Epithelial cell of esophagus (primary cell): ENCODE measurements at regions not wholly inside any gene's neighbourhood (a gene's known extent, or its start where the extent isn't known, plus 50 kb on each side); places are given as distances from the start of the nearest gene placed in this dataset.

Source experiments
- DNase-seq: peaks from one replicate; pipeline ENCODE4 v3.0.0; 2010; ENCODE audit warnings: low read depth
- H3K4me3 ChIP-seq: 2 replicates; pipeline ENCODE4 v1.5.1; 2011; ENCODE audit warnings: mild to moderate bottlenecking, low read length, control low read depth
- CTCF ChIP-seq: IDR thresholded peaks from 2 replicates; pipeline ENCODE4 v1.5.1; 2011; ENCODE audit warnings: low read depth, mild to moderate bottlenecking, low read length, control low read depth, inconsistent platforms; ENCODE audit not compliant: insufficient read depth; ENCODE audit errors: missing control alignments

DNA sequence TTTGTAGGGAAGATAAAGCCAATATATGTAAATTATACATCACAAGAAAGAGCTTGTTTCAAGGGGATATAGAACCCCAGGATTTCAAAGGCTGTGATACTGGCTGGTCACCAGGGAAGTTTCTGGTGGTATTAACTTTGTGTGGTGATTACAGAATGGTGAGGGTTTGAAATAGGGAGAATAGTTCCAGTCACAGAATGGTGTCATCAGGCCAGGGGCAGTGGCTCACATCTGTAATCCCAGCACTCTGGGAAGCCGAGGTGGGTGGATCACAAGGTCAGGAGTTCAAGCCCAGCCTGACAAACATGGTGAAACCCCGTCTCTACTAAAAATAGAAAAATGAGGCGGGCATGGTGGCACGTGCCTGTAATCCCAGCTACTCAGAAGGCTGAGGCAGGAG, 183.8 kb upstream of the XYLT1 start:
- TF ChIP-seq CTCF: no peak
- DNase-seq: no peak
- H3K4me3 ChIP-seq: no peak overlapping the region

DNA sequence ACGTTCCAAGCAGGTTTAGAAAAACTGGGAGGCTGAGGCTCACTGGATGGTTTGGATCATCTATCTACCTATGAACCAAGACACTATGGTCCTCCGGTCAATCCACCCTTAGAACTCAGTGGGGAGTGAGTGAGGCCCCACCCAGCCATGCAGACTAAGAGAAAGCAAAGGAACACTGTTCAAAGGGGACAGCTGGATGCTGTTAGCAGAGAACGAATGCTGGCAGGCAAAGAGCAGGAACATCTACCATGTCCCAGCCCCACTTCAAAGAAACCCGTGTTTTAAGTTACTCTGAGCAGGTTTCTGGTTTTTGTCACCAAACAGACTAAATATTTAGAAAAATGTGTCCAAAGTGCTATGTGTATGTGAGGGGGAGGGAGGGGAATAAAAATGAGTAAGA, 183.4 kb upstream of the XYLT1 start:
- H3K4me3 ChIP-seq: no peak overlapping the region
- no peak for TF ChIP-seq CTCF
- no peak for DNase-seq

- no peak for DNase-seq
- no peak for TF ChIP-seq CTCF
- H3K4me3 ChIP-seq: no peak overlapping the region
These were observed 177.4 kb upstream of the XYLT1 start for GRCh38 chr16:17647879-17648872.

DNA sequence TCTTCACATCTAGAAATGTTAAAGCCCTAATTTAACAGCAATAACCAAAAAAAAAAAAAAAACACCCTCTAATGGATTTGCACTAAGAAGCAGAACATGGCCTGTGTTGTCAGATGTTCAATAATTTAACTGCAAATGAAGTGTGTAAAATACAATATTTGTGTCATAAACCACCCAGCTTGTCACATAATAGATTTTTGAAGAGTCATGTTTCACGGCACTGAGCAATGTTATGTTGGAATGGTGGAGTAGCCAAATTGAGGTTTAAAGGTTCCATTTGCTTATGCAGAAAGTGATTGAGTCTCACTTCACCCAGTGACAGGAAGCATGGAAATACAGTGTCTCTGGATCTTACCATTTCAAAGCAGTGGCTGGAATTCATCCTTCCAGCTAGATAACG, 173.2 kb upstream of the XYLT1 start:
- no peak overlapping the region for H3K4me3 ChIP-seq
- DNase-seq: no peak
- TF ChIP-seq CTCF: no peak

DNA sequence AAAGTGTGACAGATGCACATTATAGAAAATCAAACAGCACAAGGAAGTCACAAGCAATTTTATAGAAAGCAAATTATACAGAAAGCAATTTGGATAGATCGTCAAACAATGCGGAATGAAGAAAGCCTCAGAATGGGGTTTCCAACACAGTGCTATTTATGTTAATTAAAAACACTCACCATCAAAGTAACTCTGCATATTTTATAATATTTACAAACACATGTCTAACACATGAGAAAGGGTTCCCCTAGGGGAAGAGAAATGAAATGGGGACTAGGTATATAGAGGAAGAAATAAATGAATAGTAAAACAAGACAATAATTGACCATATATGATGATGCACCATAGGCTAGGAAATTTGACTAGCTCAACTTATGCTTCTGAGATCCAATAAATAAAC, 171.2 kb upstream of the XYLT1 start:
- DNase-seq: no peak
- TF ChIP-seq CTCF: no peak
- no peak overlapping the region for H3K4me3 ChIP-seq

DNA sequence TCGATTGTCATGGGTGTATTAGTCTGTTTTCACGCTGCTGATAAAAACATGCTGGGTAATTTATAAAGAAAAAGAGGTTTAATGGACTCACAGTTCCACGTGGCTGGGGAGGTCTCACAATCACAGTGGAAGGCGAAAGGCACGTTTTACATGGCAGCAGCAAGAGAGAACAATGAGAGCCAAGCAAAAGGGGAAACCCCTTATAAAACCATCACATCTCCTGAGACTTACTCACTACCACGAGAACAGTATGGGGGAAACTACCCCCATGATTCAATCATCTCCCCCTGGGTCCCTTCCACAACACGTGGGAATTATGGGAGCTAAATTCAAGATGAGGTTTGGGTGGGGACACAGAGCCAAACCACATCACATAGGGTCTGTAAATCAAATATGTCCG, 167.4 kb upstream of the XYLT1 start:
- H3K4me3 ChIP-seq: no peak overlapping the region
- TF ChIP-seq CTCF: no peak
- no peak for DNase-seq

DNA sequence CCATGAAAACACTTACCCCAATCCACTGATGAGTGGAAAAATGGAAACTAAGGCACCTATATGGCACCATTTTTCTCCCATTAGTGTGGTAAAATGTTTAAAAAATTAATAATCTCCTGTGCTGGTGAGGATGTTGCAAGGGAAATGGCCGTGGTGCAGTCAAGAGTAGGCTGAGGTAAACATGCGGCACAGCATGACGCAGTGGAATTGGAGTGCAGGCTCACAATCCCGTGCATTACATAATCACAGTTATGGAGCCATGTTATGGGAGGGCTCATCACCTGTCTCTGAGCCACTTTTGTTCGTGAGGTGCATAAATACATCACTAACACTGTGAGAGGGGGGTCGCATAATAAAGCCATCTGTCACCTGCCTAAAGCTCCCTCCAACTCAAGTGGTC, 164.4 kb upstream of the XYLT1 start:
- no peak for TF ChIP-seq CTCF
- no peak for DNase-seq
- H3K4me3 ChIP-seq: no peak overlapping the region
